Keratinocyte (primary cell): ENCODE measurements at regions not wholly inside any gene's neighbourhood (a gene's known extent, or its start where the extent isn't known, plus 50 kb on each side); places are given as distances from the start of the nearest gene placed in this dataset.

ENCODE experiments used
- DNase-seq: peaks from one replicate; pipeline ENCODE4 v3.0.0-alpha.2; 2011; ENCODE audit warnings: low read depth, missing footprints, low spot score
- FAIRE-seq: peaks from 2 replicates; lab custom pipeline; 2011; peaks lifted over from hg19 to GRCh38; lab: Jason Lieb, UNC
- H2AFZ ChIP-seq: 2 replicates; pipeline ENCODE4 v1.6.0; 2012; ENCODE audit warnings: low read length, control low read depth, inconsistent platforms; ENCODE audit not compliant: control insufficient read depth
- H3K27ac ChIP-seq: 2 replicates; pipeline ENCODE4 v1.5.1; 2011; ENCODE audit warnings: low read length; ENCODE audit not compliant: control insufficient read depth, insufficient read depth
- H3K27me3 ChIP-seq: 3 replicates; pipeline ENCODE4 v1.6.0; 2011; ENCODE audit warnings: low read length; ENCODE audit not compliant: control insufficient read depth, insufficient read depth; ENCODE audit errors: extremely low read depth
- H3K36me3 ChIP-seq, 2 experiments: 2 replicates in 1 of 2; 3 replicates in 1 of 2; pipeline ENCODE4 v1.5.1; 2011; ENCODE audit warnings: low read length in 2 of 2, mild to moderate bottlenecking in 1 of 2; ENCODE audit not compliant: control insufficient read depth in 2 of 2, insufficient read depth in 2 of 2; ENCODE audit errors: extremely low read depth in 1 of 2
- H3K4me1 ChIP-seq: 3 replicates; pipeline ENCODE4 v1.5.1; 2011; ENCODE audit warnings: low read length; ENCODE audit not compliant: control insufficient read depth, insufficient read depth; ENCODE audit errors: extremely low read depth
- H3K4me2 ChIP-seq: 3 replicates; pipeline ENCODE4 v1.6.0; 2011; ENCODE audit warnings: low read depth, low read length; ENCODE audit not compliant: control insufficient read depth, insufficient read depth; ENCODE audit errors: extremely low read depth
- H3K4me3 ChIP-seq, 3 experiments: fragments of 200-600 bp in 1 of 3; sonication (generic) in 1 of 3; 2 replicates in 2 of 3; 3 replicates in 1 of 3; pipeline ENCODE4 v1.5.1; 2011 to 2016; ENCODE audit warnings: low read length in 3 of 3, mild to moderate bottlenecking in 3 of 3, control low read depth in 2 of 3, inconsistent platforms in 1 of 3, low read depth in 1 of 3, mixed read lengths in 1 of 3, mixed run types in 1 of 3, moderate library complexity in 1 of 3; ENCODE audit not compliant: control insufficient read depth in 2 of 3, insufficient read depth in 2 of 3; ENCODE audit errors: extremely low read depth in 1 of 3
- H3K79me2 ChIP-seq: 2 replicates; pipeline ENCODE4 v1.6.0; 2012; ENCODE audit warnings: low read length; ENCODE audit not compliant: control insufficient read depth, insufficient read depth
- H3K9ac ChIP-seq: 3 replicates; pipeline ENCODE4 v1.6.0; 2011; ENCODE audit warnings: low read length; ENCODE audit not compliant: control insufficient read depth, insufficient read depth; ENCODE audit errors: extremely low read depth
- H3K9me1 ChIP-seq: 3 replicates; pipeline ENCODE4 v1.6.0; 2011; ENCODE audit warnings: low read length; ENCODE audit not compliant: control insufficient read depth, insufficient read depth; ENCODE audit errors: extremely low read depth
- H3K9me3 ChIP-seq: 2 replicates; pipeline ENCODE4 v1.5.1; 2012; ENCODE audit warnings: low read depth, low read length; ENCODE audit not compliant: control insufficient read depth
- H4K20me1 ChIP-seq: 3 replicates; pipeline ENCODE4 v1.6.0; 2011; ENCODE audit warnings: low read length; ENCODE audit not compliant: control insufficient read depth, insufficient read depth; ENCODE audit errors: extremely low read depth
- EZH2 ChIP-seq: IDR thresholded peaks from one replicate; pipeline ENCODE4 v1.6.1; 2012; ENCODE audit warnings: inconsistent platforms, mild to moderate bottlenecking, low read length, moderate library complexity
- dilution Hi-C: fragments of 300-500 bp; cut with MboI; formaldehyde crosslinking; loops from one replicate; pipeline ENCODE4 v1.7.0; 2020; ENCODE audit warnings: low sequenced_read_pairs; ENCODE audit not compliant: extremely low pct_ligation_motif_present
- TF ChIP-seq, protein P1 (sequence below), 3 experiments: IDR thresholded peaks in 1 of 3; conservative IDR thresholded peaks in 1 of 3; optimal IDR thresholded peaks in 1 of 3; 2 replicates in 2 of 3; 3 replicates in 1 of 3; pipeline versions ENCODE3 to v1.5.1; 2011; ENCODE audit warnings: low read length in 3 of 3, mild to moderate bottlenecking in 3 of 3, moderate library complexity in 2 of 3, control low read depth in 1 of 3, inconsistent platforms in 1 of 3; ENCODE audit not compliant: insufficient read depth in 2 of 3; ENCODE audit errors: extremely low read depth in 1 of 3

DNA sequence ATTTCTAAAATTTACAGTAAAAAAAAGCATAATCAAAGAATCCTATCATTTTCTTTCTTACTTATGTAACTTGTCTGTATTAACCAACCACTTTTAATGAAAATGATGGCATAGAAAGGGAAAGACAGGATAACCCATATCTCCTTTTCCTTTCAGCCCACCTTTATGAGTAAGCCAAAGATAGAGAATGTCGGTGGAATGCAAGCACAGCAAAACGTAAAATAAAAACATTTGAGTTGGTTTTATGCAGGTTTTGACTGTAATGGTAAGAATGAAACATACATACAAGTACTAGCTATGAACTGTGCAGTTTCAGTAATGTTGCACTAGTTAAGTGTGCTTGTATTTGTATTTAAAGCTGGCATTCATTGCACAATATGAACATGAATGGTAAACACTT lies 360.3 kb downstream of the FOXG1 start:
- TF ChIP-seq, protein P1, sequence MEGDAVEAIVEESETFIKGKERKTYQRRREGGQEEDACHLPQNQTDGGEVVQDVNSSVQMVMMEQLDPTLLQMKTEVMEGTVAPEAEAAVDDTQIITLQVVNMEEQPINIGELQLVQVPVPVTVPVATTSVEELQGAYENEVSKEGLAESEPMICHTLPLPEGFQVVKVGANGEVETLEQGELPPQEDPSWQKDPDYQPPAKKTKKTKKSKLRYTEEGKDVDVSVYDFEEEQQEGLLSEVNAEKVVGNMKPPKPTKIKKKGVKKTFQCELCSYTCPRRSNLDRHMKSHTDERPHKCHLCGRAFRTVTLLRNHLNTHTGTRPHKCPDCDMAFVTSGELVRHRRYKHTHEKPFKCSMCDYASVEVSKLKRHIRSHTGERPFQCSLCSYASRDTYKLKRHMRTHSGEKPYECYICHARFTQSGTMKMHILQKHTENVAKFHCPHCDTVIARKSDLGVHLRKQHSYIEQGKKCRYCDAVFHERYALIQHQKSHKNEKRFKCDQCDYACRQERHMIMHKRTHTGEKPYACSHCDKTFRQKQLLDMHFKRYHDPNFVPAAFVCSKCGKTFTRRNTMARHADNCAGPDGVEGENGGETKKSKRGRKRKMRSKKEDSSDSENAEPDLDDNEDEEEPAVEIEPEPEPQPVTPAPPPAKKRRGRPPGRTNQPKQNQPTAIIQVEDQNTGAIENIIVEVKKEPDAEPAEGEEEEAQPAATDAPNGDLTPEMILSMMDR (optimal IDR thresholded peaks at IDR 0.05 in 1 of 3, IDR thresholded peaks at IDR 0.05 in 1 of 3, conservative IDR thresholded peaks at IDR 0.05 in 1 of 3; ENCODE audit: extremely low read depth in 1 of 3, insufficient read depth in 2 of 3, low read length in 3 of 3), result no peak
- TF ChIP-seq EZH2, result no peak
- Histone ChIP-seq H2AFZ (no peak overlapping the region), H3K9ac (no peak overlapping the region), H3K4me1 (no peaks in the 10 kb centered on the region), H3K36me3 (no peaks in the 10 kb centered on the region), H3K9me1 (no peaks in the 10 kb centered on the region), H3K9me3 (no peaks in the 10 kb centered on the region), H3K4me2 (no peak overlapping the region), H3K27me3 (no peaks in the 10 kb centered on the region), H3K27ac (no peak overlapping the region), H3K4me3 (no peak overlapping the region), H4K20me1 (no peaks in the 10 kb centered on the region), H3K79me2 (no peaks in the 10 kb centered on the region)
- dilution Hi-C loops, result no loop called here
- FAIRE-seq, result no peak
- no peak for DNase-seq

DNA sequence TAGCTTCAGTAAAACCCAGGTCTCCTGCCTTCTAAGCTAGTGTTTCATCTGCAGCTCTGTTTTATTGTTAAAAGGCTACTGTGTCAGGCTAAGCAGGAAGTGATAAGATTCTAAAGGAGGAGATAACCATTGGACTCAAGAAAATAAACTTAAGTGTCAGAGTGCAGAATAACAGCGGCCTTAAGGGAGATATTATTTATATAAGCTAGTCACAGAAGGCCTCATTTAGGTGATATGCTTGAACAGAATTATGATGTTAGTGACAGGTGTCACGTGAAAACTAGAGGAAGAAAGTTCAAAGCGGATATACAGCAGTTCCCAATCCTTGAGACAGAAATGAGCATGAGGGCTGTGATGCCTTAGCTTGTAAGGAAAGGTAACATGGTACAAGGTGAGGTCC lies 373.4 kb downstream of the FOXG1 start:
- no peak overlapping the region for H2AFZ ChIP-seq
- H3K4me3 ChIP-seq, result no peak overlapping the region
- H3K27ac ChIP-seq, result no peak overlapping the region
- H3K4me1 ChIP-seq, result no peaks in the 10 kb centered on the region
- H3K4me2 ChIP-seq, result no peak overlapping the region
- no peaks in the 10 kb centered on the region for H3K9me1 ChIP-seq
- no peaks in the 10 kb centered on the region for H3K36me3 ChIP-seq
- no peaks in the 10 kb centered on the region for H3K27me3 ChIP-seq
- FAIRE-seq, result no peak
- H3K79me2 ChIP-seq, result no peaks in the 10 kb centered on the region
- dilution Hi-C loops, result no loop called here
- H3K9me3 ChIP-seq, result no peaks in the 10 kb centered on the region
- TF ChIP-seq, protein P1 (optimal IDR thresholded peaks at IDR 0.05 in 1 of 3, IDR thresholded peaks at IDR 0.05 in 1 of 3, conservative IDR thresholded peaks at IDR 0.05 in 1 of 3; ENCODE audit: extremely low read depth in 1 of 3, insufficient read depth in 2 of 3, low read length in 3 of 3), result no peak
- TF ChIP-seq EZH2, result no peak
- no peaks in the 10 kb centered on the region for H4K20me1 ChIP-seq
- no peak overlapping the region for H3K9ac ChIP-seq
- no peak for DNase-seq
